ENCODE measurements at regions not wholly inside any gene's neighbourhood (a gene's known extent, or its start where the extent isn't known, plus 50 kb on each side); places are given as distances from the start of the nearest gene placed in this dataset.

DNA sequence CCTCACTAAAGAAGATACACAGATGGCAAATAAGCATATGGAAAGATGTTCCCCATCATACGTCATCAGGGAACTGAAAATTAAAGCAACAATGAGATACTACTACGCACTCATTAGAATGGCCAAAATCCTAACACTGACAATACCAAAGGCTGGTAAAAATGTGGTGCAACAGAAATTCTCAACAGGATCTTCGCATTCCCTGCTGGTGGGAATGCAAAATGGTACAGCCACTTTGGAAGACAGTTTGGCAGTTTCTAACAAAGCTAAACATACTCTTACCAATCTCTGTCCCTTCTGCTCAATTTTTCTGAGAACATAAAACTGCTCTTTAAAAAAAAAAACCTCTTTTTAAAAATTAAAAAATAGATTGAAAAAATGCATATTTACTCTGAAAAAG lies 300.2 kb downstream of the FBXW7 start:
- TF ChIP-seq EZH2 (IDR thresholded peaks at IDR 0.05; ENCODE audit: insufficient read depth, poor library complexity, severe bottlenecking) (no peak), EZH2phosphoT487 (IDR thresholded peaks at IDR 0.05; ENCODE audit: insufficient read depth, low read depth) (no peak)

Data from GM23248 (cell line).